Right forelimb (tissue), 1 donor: ENCODE measurements at regions not wholly inside any gene's neighbourhood (a gene's known extent, or its start where the extent isn't known, plus 50 kb on each side); places are given as distances from the start of the nearest gene placed in this dataset.
A peak's percentile ranks its signal among the peaks of the same experiment; 100 is the strongest.

Experiments
- DNase-seq: peaks from one replicate; pipeline ENCODE4 v3.0.0-alpha.2; 2018

- DNase-seq: no peak
Observed at GRCh38 chr2:43051338-43051737, 175.1 kb downstream of the ZFP36L2 start.

- DNase-seq: peak; percentile 37
Observed at GRCh38 chr2:43050866-43051265, 175.5 kb downstream of the ZFP36L2 start.

- DNase-seq: peak; percentile 64
Observed at GRCh38 chr2:43049836-43050801, 176.3 kb downstream of the ZFP36L2 start.

- peak; percentile 47 for DNase-seq
Observed at GRCh38 chr2:43047187-43047780, 179.1 kb downstream of the ZFP36L2 start.

- DNase-seq: no peak
Observed at GRCh38 chr2:43045866-43046265, 180.5 kb downstream of the ZFP36L2 start.

GRCh38 chr2:43044093-43044681 is 182.2 kb downstream of the ZFP36L2 start:
- DNase-seq: peak; percentile 44

GRCh38 chr2:43043553-43043870 is 182.9 kb downstream of the ZFP36L2 start:
- DNase-seq: peak; percentile 27

GRCh38 chr2:43041661-43042360 is 184.6 kb downstream of the ZFP36L2 start:
- peak; percentile 92 for DNase-seq

- peak; percentile 44 for DNase-seq
Observed at GRCh38 chr2:43041173-43041591, 185.2 kb downstream of the ZFP36L2 start.

- DNase-seq: peak; percentile 34
Observed at GRCh38 chr2:43040084-43040854, 186.1 kb downstream of the ZFP36L2 start.

GRCh38 chr2:43039376-43040080 is 186.9 kb downstream of the ZFP36L2 start:
- peak; percentile 50 for DNase-seq

- DNase-seq: peak; percentile 44
Observed at GRCh38 chr2:43038696-43039094, 187.7 kb downstream of the ZFP36L2 start.

- peak; percentile 55 for DNase-seq
Observed at GRCh38 chr2:43038034-43038695, 188.2 kb downstream of the ZFP36L2 start.

GRCh38 chr2:43035922-43036321 is 190.5 kb downstream of the ZFP36L2 start:
- DNase-seq: no peak

GRCh38 chr2:43034921-43035320 is 191.5 kb downstream of the ZFP36L2 start:
- DNase-seq: peak; percentile 30

- DNase-seq: peak; percentile 39
Observed at GRCh38 chr2:43034242-43034619, 192.2 kb downstream of the ZFP36L2 start.

- DNase-seq: peak; percentile 39
Observed at GRCh38 chr2:43033466-43034241, 192.8 kb downstream of the ZFP36L2 start.

- no peak for DNase-seq
Observed at GRCh38 chr2:43033016-43033270, 193.5 kb downstream of the ZFP36L2 start.

- DNase-seq: peak; percentile 90
Observed at GRCh38 chr2:43032213-43033015, 194.0 kb downstream of the ZFP36L2 start.
